GM12878 (cell line): ENCODE measurements at regions not wholly inside any gene's neighbourhood (a gene's known extent, or its start where the extent isn't known, plus 50 kb on each side); places are given as distances from the start of the nearest gene placed in this dataset.

Source experiments
- BACH1 ChIP-seq: fragments of 450-650 bp; IDR thresholded peaks from 2 replicates; pipeline ENCODE4 v1.6.1; 2017; ENCODE audit warnings: mild to moderate bottlenecking, borderline replicate concordance
- CEBPB ChIP-seq, 2 experiments: fragments of 150-350 bp in 1 of 2; IDR thresholded peaks; 2 replicates each; pipeline ENCODE4 v1.6.1; 2012 to 2014; ENCODE audit warnings: low read depth in 2 of 2, low read length in 2 of 2, borderline replicate concordance in 1 of 2, inconsistent platforms in 1 of 2
- ETV6 ChIP-seq, 2 experiments: fragments of 450-650 bp in 1 of 2; IDR thresholded peaks in 1 of 2; conservative IDR thresholded peaks in 1 of 2; 2 replicates each; pipeline ENCODE4 v1.6.1; 2014; ENCODE audit warnings: antibody characterized with exemption in 1 of 2, borderline replicate concordance in 1 of 2, low read depth in 1 of 2, mild to moderate bottlenecking in 1 of 2, moderate library complexity in 1 of 2
- FOXK2 ChIP-seq: fragments of 450-650 bp; IDR thresholded peaks from 2 replicates; pipeline ENCODE4 v1.6.1; 2017; ENCODE audit warnings: mild to moderate bottlenecking, moderate library complexity
- IRF4 ChIP-seq: IDR thresholded peaks from 2 replicates; pipeline ENCODE4 v1.6.1; 2011; ENCODE audit warnings: low read depth, low read length
- JUNB ChIP-seq: IDR thresholded peaks from 2 replicates; pipeline ENCODE4 v1.6.1; 2016; ENCODE audit warnings: antibody characterized with exemption, mild to moderate bottlenecking
- PAX5 ChIP-seq: IDR thresholded peaks from 2 replicates; pipeline ENCODE4 v1.6.1; 2011; ENCODE audit warnings: low read depth, low read length, borderline replicate concordance
- RAD21 ChIP-seq: IDR thresholded peaks from 2 replicates; pipeline ENCODE4 v1.6.1; 2011; ENCODE audit warnings: mild to moderate bottlenecking, low read depth, low read length, moderate library complexity; ENCODE audit not compliant: insufficient read depth
- SMAD5 ChIP-seq: IDR thresholded peaks from 2 replicates; pipeline ENCODE4 v1.6.1; 2016; ENCODE audit warnings: antibody characterized with exemption, low read depth
- STAT3 ChIP-seq: IDR thresholded peaks from 2 replicates; pipeline ENCODE4 v1.6.1; 2011; ENCODE audit warnings: low read depth, low read length, improper control_type of control experiment
- TF ChIP-seq, protein P1 (sequence below): IDR thresholded peaks from 2 replicates; pipeline ENCODE4 v1.6.1; 2012; ENCODE audit warnings: low read depth, low read length, improper control_type of control experiment
- TF ChIP-seq, protein P2 (sequence below), 3 experiments: IDR thresholded peaks in 2 of 3; conservative IDR thresholded peaks in 1 of 3; 2 replicates each; pipeline ENCODE4 v1.5.1; 2011; ENCODE audit warnings: low read depth in 3 of 3, low read length in 3 of 3, mild to moderate bottlenecking in 3 of 3, control low read depth in 2 of 3, moderate library complexity in 2 of 3, inconsistent platforms in 1 of 3, mixed read lengths in 1 of 3; ENCODE audit not compliant: control insufficient read depth in 2 of 3, insufficient read depth in 1 of 3; ENCODE audit errors: extremely low read depth in 1 of 3
- TF ChIP-seq, protein P3 (sequence below): IDR thresholded peaks from 2 replicates; pipeline ENCODE4 v1.6.1; 2012; ENCODE audit warnings: mild to moderate bottlenecking, low read depth, low read length
- TF ChIP-seq, protein P4 (sequence below): fragments of 450-650 bp; IDR thresholded peaks from 2 replicates; pipeline ENCODE4 v1.6.1; 2017; ENCODE audit warnings: mild to moderate bottlenecking, moderate library complexity

DNA sequence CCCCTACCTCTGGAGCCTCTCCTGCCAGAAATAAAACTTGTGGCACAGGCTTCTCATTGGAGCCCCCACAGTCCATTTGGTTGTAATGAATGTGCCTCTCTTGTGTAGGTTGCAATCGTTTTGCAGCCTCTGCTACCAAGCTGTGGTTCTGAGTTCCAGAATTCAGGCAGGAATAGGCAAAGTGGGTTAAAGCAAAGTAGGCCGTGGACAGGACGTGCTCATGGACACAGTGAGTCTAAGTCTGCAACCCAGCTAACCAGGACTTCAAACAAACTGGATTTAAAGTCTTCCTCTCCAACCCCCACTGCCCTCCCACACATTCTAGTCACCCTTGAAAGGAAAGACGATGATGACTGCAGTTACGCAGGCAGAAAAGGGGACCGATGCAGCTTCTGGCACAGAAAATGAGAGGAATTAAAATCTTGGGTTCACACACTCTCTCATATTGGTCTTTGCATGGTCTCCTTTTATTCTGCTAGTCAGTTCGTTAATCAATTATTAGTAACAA is 260.0 kb downstream of the PIK3R1 start:
- TF ChIP-seq, protein P1, sequence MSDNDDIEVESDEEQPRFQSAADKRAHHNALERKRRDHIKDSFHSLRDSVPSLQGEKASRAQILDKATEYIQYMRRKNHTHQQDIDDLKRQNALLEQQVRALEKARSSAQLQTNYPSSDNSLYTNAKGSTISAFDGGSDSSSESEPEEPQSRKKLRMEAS: no peak
- TF ChIP-seq BACH1 (no peak), SMAD5 (no peak), ETV6 (conservative IDR thresholded peaks at IDR 0.05 in 1 of 2, IDR thresholded peaks at IDR 0.05 in 1 of 2; ENCODE audit: borderline replicate concordance in 1 of 2, low read depth in 1 of 2) (no peak), STAT3 (no peak), JUNB (no peak), RAD21 (no peak), FOXK2 (no peak), PAX5 (no peak), CEBPB (IDR thresholded peaks at IDR 0.05; ENCODE audit: borderline replicate concordance in 1 of 2, low read depth in 2 of 2, low read length in 2 of 2) (no peak), IRF4 (no peak)
- TF ChIP-seq, protein P2, sequence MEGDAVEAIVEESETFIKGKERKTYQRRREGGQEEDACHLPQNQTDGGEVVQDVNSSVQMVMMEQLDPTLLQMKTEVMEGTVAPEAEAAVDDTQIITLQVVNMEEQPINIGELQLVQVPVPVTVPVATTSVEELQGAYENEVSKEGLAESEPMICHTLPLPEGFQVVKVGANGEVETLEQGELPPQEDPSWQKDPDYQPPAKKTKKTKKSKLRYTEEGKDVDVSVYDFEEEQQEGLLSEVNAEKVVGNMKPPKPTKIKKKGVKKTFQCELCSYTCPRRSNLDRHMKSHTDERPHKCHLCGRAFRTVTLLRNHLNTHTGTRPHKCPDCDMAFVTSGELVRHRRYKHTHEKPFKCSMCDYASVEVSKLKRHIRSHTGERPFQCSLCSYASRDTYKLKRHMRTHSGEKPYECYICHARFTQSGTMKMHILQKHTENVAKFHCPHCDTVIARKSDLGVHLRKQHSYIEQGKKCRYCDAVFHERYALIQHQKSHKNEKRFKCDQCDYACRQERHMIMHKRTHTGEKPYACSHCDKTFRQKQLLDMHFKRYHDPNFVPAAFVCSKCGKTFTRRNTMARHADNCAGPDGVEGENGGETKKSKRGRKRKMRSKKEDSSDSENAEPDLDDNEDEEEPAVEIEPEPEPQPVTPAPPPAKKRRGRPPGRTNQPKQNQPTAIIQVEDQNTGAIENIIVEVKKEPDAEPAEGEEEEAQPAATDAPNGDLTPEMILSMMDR (IDR thresholded peaks at IDR 0.05 in 2 of 3, conservative IDR thresholded peaks at IDR 0.05 in 1 of 3; ENCODE audit: control insufficient read depth in 2 of 3, extremely low read depth in 1 of 3, insufficient read depth in 1 of 3, low read depth in 3 of 3, low read length in 3 of 3): no peak
- TF ChIP-seq, protein P3, sequence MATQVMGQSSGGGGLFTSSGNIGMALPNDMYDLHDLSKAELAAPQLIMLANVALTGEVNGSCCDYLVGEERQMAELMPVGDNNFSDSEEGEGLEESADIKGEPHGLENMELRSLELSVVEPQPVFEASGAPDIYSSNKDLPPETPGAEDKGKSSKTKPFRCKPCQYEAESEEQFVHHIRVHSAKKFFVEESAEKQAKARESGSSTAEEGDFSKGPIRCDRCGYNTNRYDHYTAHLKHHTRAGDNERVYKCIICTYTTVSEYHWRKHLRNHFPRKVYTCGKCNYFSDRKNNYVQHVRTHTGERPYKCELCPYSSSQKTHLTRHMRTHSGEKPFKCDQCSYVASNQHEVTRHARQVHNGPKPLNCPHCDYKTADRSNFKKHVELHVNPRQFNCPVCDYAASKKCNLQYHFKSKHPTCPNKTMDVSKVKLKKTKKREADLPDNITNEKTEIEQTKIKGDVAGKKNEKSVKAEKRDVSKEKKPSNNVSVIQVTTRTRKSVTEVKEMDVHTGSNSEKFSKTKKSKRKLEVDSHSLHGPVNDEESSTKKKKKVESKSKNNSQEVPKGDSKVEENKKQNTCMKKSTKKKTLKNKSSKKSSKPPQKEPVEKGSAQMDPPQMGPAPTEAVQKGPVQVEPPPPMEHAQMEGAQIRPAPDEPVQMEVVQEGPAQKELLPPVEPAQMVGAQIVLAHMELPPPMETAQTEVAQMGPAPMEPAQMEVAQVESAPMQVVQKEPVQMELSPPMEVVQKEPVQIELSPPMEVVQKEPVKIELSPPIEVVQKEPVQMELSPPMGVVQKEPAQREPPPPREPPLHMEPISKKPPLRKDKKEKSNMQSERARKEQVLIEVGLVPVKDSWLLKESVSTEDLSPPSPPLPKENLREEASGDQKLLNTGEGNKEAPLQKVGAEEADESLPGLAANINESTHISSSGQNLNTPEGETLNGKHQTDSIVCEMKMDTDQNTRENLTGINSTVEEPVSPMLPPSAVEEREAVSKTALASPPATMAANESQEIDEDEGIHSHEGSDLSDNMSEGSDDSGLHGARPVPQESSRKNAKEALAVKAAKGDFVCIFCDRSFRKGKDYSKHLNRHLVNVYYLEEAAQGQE: no peak
- TF ChIP-seq, protein P4, sequence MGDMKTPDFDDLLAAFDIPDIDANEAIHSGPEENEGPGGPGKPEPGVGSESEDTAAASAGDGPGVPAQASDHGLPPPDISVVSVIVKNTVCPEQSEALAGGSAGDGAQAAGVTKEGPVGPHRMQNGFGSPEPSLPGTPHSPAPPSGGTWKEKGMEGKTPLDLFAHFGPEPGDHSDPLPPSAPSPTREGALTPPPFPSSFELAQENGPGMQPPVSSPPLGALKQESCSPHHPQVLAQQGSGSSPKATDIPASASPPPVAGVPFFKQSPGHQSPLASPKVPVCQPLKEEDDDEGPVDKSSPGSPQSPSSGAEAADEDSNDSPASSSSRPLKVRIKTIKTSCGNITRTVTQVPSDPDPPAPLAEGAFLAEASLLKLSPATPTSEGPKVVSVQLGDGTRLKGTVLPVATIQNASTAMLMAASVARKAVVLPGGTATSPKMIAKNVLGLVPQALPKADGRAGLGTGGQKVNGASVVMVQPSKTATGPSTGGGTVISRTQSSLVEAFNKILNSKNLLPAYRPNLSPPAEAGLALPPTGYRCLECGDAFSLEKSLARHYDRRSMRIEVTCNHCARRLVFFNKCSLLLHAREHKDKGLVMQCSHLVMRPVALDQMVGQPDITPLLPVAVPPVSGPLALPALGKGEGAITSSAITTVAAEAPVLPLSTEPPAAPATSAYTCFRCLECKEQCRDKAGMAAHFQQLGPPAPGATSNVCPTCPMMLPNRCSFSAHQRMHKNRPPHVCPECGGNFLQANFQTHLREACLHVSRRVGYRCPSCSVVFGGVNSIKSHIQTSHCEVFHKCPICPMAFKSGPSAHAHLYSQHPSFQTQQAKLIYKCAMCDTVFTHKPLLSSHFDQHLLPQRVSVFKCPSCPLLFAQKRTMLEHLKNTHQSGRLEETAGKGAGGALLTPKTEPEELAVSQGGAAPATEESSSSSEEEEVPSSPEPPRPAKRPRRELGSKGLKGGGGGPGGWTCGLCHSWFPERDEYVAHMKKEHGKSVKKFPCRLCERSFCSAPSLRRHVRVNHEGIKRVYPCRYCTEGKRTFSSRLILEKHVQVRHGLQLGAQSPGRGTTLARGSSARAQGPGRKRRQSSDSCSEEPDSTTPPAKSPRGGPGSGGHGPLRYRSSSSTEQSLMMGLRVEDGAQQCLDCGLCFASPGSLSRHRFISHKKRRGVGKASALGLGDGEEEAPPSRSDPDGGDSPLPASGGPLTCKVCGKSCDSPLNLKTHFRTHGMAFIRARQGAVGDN: no peak
